Trophoblast cell (in vitro differentiated cells and primary cell): ENCODE measurements at regions not wholly inside any gene's neighbourhood (a gene's known extent, or its start where the extent isn't known, plus 50 kb on each side); places are given as distances from the start of the nearest gene placed in this dataset.
A peak's percentile ranks its signal among the peaks of the same experiment; 100 is the strongest.
"Not testable (repeated sequence)": the region's sequence is repeated elsewhere in the genome, so short reads cannot be mapped to it uniquely, and the experiment has no call there.

Source experiments
- DNase-seq, 2 donors: peaks; one replicate each; pipeline ENCODE4 v3.0.0-alpha.2; 2016
- H2AFZ ChIP-seq: 2 replicates; pipeline ENCODE4 v1.6.1; 2013; ENCODE audit warnings: low read length, moderate library complexity, mild to moderate bottlenecking; ENCODE audit not compliant: insufficient read depth, poor library complexity
- H2AK5ac ChIP-seq: 2 replicates; pipeline ENCODE4 v1.6.1; 2013; ENCODE audit warnings: mild to moderate bottlenecking, low read length
- H2BK120ac ChIP-seq: 2 replicates; pipeline ENCODE4 v1.6.1; 2013; ENCODE audit warnings: low read length, mild to moderate bottlenecking, moderate library complexity; ENCODE audit not compliant: insufficient read depth, poor library complexity
- H2BK12ac ChIP-seq: 2 replicates; pipeline ENCODE4 v1.6.1; 2013; ENCODE audit warnings: mild to moderate bottlenecking, low read length, moderate library complexity
- H2BK5ac ChIP-seq: 2 replicates; pipeline ENCODE4 v1.6.1; 2013; ENCODE audit warnings: low read length, low read depth, moderate library complexity, mild to moderate bottlenecking; ENCODE audit not compliant: poor library complexity
- H3K14ac ChIP-seq: 2 replicates; pipeline ENCODE4 v1.6.1; 2013; ENCODE audit warnings: mild to moderate bottlenecking, low read length
- H3K18ac ChIP-seq: 2 replicates; pipeline ENCODE4 v1.6.1; 2013; ENCODE audit warnings: mild to moderate bottlenecking, low read length
- H3K23ac ChIP-seq: 2 replicates; pipeline ENCODE4 v1.6.1; 2013; ENCODE audit warnings: low read length
- H3K27ac ChIP-seq: 2 replicates; pipeline ENCODE4 v1.5.1; 2013; ENCODE audit warnings: low read depth, mild to moderate bottlenecking, inconsistent platforms, low read length, moderate library complexity
- H3K27me3 ChIP-seq: 2 replicates; pipeline ENCODE4 v1.6.1; 2013; ENCODE audit warnings: inconsistent platforms, mild to moderate bottlenecking, low read length, moderate library complexity; ENCODE audit not compliant: insufficient read depth
- H3K36me3 ChIP-seq, 2 experiments: 1 replicate in 1 of 2; 2 replicates in 1 of 2; pipeline ENCODE4 v1.6.1; 2013; ENCODE audit warnings: low read length in 2 of 2, mild to moderate bottlenecking in 2 of 2, moderate library complexity in 1 of 2; ENCODE audit not compliant: insufficient read depth in 2 of 2, control insufficient read depth in 1 of 2
- H3K4ac ChIP-seq: 2 replicates; pipeline ENCODE4 v1.6.1; 2013; ENCODE audit warnings: low read depth, mild to moderate bottlenecking, low read length, moderate library complexity
- H3K4me1 ChIP-seq, 2 experiments: 1 replicate in 1 of 2; 2 replicates in 1 of 2; pipeline ENCODE4 v1.6.1; 2013; ENCODE audit warnings: low read length in 2 of 2, mild to moderate bottlenecking in 2 of 2, moderate library complexity in 1 of 2; ENCODE audit not compliant: insufficient read depth in 2 of 2, control insufficient read depth in 1 of 2
- H3K4me2 ChIP-seq: 2 replicates; pipeline ENCODE4 v1.6.1; 2013; ENCODE audit warnings: inconsistent platforms, mild to moderate bottlenecking, low read length, moderate library complexity
- H3K4me3 ChIP-seq: 2 replicates; pipeline ENCODE4 v1.5.1; 2013; ENCODE audit warnings: mild to moderate bottlenecking, low read depth, low read length, inconsistent platforms
- H3K79me1 ChIP-seq: one replicate; pipeline ENCODE4 v1.6.1; 2013; ENCODE audit warnings: low read length
- H3K79me2 ChIP-seq: 2 replicates; pipeline ENCODE4 v1.6.1; 2013; ENCODE audit warnings: low read length, mild to moderate bottlenecking; ENCODE audit not compliant: control insufficient read depth, insufficient read depth, poor library complexity
- H3K9ac ChIP-seq: 2 replicates; pipeline ENCODE4 v1.6.1; 2013; ENCODE audit warnings: mild to moderate bottlenecking, low read length
- H3K9me3 ChIP-seq: 2 replicates; pipeline ENCODE4 v1.6.1; 2013; ENCODE audit warnings: low read depth, mild to moderate bottlenecking, control low read depth, inconsistent platforms, low read length; ENCODE audit not compliant: insufficient read depth
- H4K12ac ChIP-seq: 2 replicates; pipeline ENCODE4 v1.6.1; 2013; ENCODE audit warnings: low read depth, mild to moderate bottlenecking, low read length, moderate library complexity
- H4K8ac ChIP-seq: 2 replicates; pipeline ENCODE4 v1.6.1; 2013; ENCODE audit warnings: low read depth, mild to moderate bottlenecking, low read length, moderate library complexity
- H4K91ac ChIP-seq: one replicate; pipeline ENCODE4 v1.6.1; 2013; ENCODE audit warnings: low read depth, mild to moderate bottlenecking, low read length, moderate library complexity
- WGBS: extraction: QIAGEN DNeasy Blood & Tissue Kit; methylation state at CpG from one replicate; pipeline ENCODE4 v1.1.7; 2013; ENCODE audit warnings: missing lambda C conversion rate; ENCODE audit not compliant: insufficient read length, insufficient coverage; ENCODE audit errors: extremely low coverage; 5-methylcytosine and 5-hydroxymethylcytosine counted together

- H3K4me1 ChIP-seq, H4K8ac ChIP-seq, DNase-seq, H3K18ac ChIP-seq, H4K12ac ChIP-seq, H3K4ac ChIP-seq, H3K36me3 ChIP-seq, H3K4me2 ChIP-seq, H3K23ac ChIP-seq, H3K4me3 ChIP-seq, H3K27ac ChIP-seq, H3K79me2 ChIP-seq, H3K79me1 ChIP-seq, H2BK12ac ChIP-seq, H2AFZ ChIP-seq, H2BK120ac ChIP-seq, H3K9ac ChIP-seq, H4K91ac ChIP-seq, H2BK5ac ChIP-seq, H2AK5ac ChIP-seq, H3K14ac ChIP-seq, H3K27me3 ChIP-seq: not testable (repeated sequence)
- no CpG with 5 or more reads among the region's 14 CpGs for WGBS
- H3K9me3 ChIP-seq = peaks cover 48% of the 10 kb centered on the region
Observed at GRCh38 chr22:11574231-11574630, 3953.8 kb upstream of the OR11H1 start.

GRCh38 chr22:11574659-11575058 is 3953.3 kb upstream of the OR11H1 start:
- H3K9me3 ChIP-seq = peaks cover 45% of the 10 kb centered on the region
- H2AK5ac ChIP-seq, H3K23ac ChIP-seq, H3K4me2 ChIP-seq, H2BK12ac ChIP-seq, H4K12ac ChIP-seq, H2BK5ac ChIP-seq, H3K18ac ChIP-seq, H3K36me3 ChIP-seq, H3K4ac ChIP-seq, H2AFZ ChIP-seq, H3K79me1 ChIP-seq, H3K9ac ChIP-seq, H3K4me3 ChIP-seq, H4K91ac ChIP-seq, H3K79me2 ChIP-seq, H3K4me1 ChIP-seq, H3K27ac ChIP-seq, DNase-seq, H2BK120ac ChIP-seq, H3K27me3 ChIP-seq, H4K8ac ChIP-seq, H3K14ac ChIP-seq: not testable (repeated sequence)
- no CpG with 5 or more reads among the region's 4 CpGs for WGBS

- not testable (repeated sequence) for H3K4me3 ChIP-seq, H3K27ac ChIP-seq, H3K36me3 ChIP-seq, H2AFZ ChIP-seq, H3K79me1 ChIP-seq, H4K91ac ChIP-seq, DNase-seq, H2BK120ac ChIP-seq, H3K4me2 ChIP-seq, H2BK5ac ChIP-seq, H3K4ac ChIP-seq, H3K27me3 ChIP-seq, H3K4me1 ChIP-seq, H2BK12ac ChIP-seq, H3K79me2 ChIP-seq, H3K14ac ChIP-seq, H3K9ac ChIP-seq, H4K8ac ChIP-seq, H2AK5ac ChIP-seq, H3K23ac ChIP-seq, H4K12ac ChIP-seq, H3K18ac ChIP-seq
- WGBS = no CpG with 5 or more reads among the region's 9 CpGs
- H3K9me3 ChIP-seq = peaks cover 48% of the 10 kb centered on the region
Observed at GRCh38 chr22:11576740-11577139, 3951.3 kb upstream of the OR11H1 start.

DNA sequence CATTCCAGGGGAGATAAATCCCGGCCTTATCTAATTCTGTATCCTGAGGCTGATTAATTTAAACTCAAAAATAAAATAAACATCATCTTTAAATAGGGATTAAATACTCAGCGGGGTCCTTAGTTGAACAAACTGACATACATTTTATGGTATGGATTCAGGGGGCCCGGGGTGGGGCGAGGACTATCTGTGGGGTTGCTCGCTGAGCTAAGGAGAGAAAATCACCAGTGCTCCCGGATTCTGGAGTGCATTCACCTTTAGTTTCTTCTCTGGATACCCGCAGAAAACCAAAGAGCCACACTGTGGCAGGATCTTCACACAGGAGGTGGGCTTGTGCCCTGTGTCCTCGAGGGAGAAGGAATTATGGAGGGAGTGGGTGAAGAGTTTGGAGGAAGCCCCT is 3949.9 kb upstream of the OR11H1 start:
- H3K18ac ChIP-seq, H3K36me3 ChIP-seq, H2AK5ac ChIP-seq, H3K27ac ChIP-seq, H2BK12ac ChIP-seq, DNase-seq, H2BK5ac ChIP-seq, H3K4ac ChIP-seq, H3K4me1 ChIP-seq, H3K9ac ChIP-seq, H2BK120ac ChIP-seq, H4K12ac ChIP-seq, H3K14ac ChIP-seq, H3K79me1 ChIP-seq, H2AFZ ChIP-seq, H4K8ac ChIP-seq, H3K4me2 ChIP-seq, H3K23ac ChIP-seq, H4K91ac ChIP-seq, H3K79me2 ChIP-seq, H3K27me3 ChIP-seq: not testable (repeated sequence)
- Histone ChIP-seq H3K9me3 (peaks cover 44% of the 10 kb centered on the region), H3K4me3 (peak overlapping the region; percentile 47)
- no CpG with 5 or more reads among the region's 8 CpGs for WGBS
